K562 (cell line): ENCODE measurements at regions not wholly inside any gene's neighbourhood (a gene's known extent, or its start where the extent isn't known, plus 50 kb on each side); places are given as distances from the start of the nearest gene placed in this dataset.

Experiments used
- ATAC-seq: fragments of 200-7000 bp; cut with Tn5 transposase; 3 replicates; pipeline ENCODE4 v1.9.1; 2020; ENCODE audit warnings: moderate library complexity
- BruUV-seq: library from RNA; stranded (reverse); fragments of 400-500 nt; replicated peaks from 2 replicates; lab custom pipeline; 2021; lab: Mats Ljungman, UMichigan
- CTCF ChIA-PET: fragments of 300-600 bp; formaldehyde crosslinking; extraction: SDS; loops from one replicate; lab custom pipeline; 2021; ENCODE audit warnings: low intra/inter-chr PET ratio; lab: Yijun Ruan, JAX
- POLR2A ChIA-PET: fragments of 300-600, 350-650 bp; sonication (Branson Sonifier 250); formaldehyde crosslinking; extraction: SDS; loops from one replicate; lab custom pipeline; 2021; ENCODE audit warnings: antibody characterized with exemption, inconsistent platforms; lab: Yijun Ruan, JAX
- DNase-seq, 4 experiments: peaks; one replicate each; pipeline versions ENCODE4 v3.0.0 to v3.0.0-alpha.2; 2011 to 2018; ENCODE audit warnings: low spot score in 3 of 4, mixed read lengths in 3 of 4; ENCODE audit errors: extremely low read depth in 1 of 4
- FAIRE-seq: peaks from 2 replicates; lab custom pipeline; 2011; peaks lifted over from hg19 to GRCh38; lab: Jason Lieb, UNC
- H2AFZ ChIP-seq: 2 replicates; pipeline ENCODE4 v1.6.0; 2011; ENCODE audit warnings: low read depth, low read length, control low read depth, inconsistent platforms
- H3K27ac ChIP-seq: fragments of 200-600 bp; 3 replicates; pipeline ENCODE4 v1.8.0; 2011; ENCODE audit warnings: low read depth, mild to moderate bottlenecking, control low read depth, inconsistent platforms, low read length, moderate library complexity, mixed read lengths; ENCODE audit errors: extremely low read depth
- H3K27me3 ChIP-seq, 2 experiments: fragments of 300-600 bp in 1 of 2; 2 replicates in 1 of 2; 3 replicates in 1 of 2; pipeline versions ENCODE4 v1.6.0 to v1.8.0; 2011; ENCODE audit warnings: inconsistent platforms in 2 of 2, low read length in 2 of 2, mild to moderate bottlenecking in 1 of 2, mixed read lengths in 1 of 2, moderate library complexity in 1 of 2; ENCODE audit not compliant: control insufficient read depth in 2 of 2, insufficient read depth in 2 of 2
- H3K36me3 ChIP-seq: fragments of 300-600 bp; 3 replicates; pipeline ENCODE4 v1.8.0; 2011; ENCODE audit warnings: mild to moderate bottlenecking, low read length, inconsistent platforms; ENCODE audit not compliant: control insufficient read depth, insufficient read depth
- H3K4me1 ChIP-seq, 2 experiments: fragments of 200-600 bp in 1 of 2; replicated peaks in 1 of 2; 2 replicates in 1 of 2; 3 replicates in 1 of 2; pipeline versions ENCODE4 v1.5.1 to v1.8.0; 2011; ENCODE audit warnings: inconsistent platforms in 2 of 2, low read length in 2 of 2, mild to moderate bottlenecking in 1 of 2, mixed read lengths in 1 of 2, moderate library complexity in 1 of 2; ENCODE audit not compliant: control insufficient read depth in 2 of 2, insufficient read depth in 2 of 2
- H3K4me2 ChIP-seq: 2 replicates; pipeline ENCODE4 v1.6.1; 2011; ENCODE audit warnings: low read length, control low read depth, inconsistent platforms, mixed read lengths; ENCODE audit not compliant: insufficient read depth
- H3K4me3 ChIP-seq: fragments of 200-600 bp; sonication (generic), shearing (Covaris generic); 2 replicates; pipeline ENCODE4 v1.5.1; 2016; ENCODE audit warnings: control low read depth, inconsistent platforms
- H3K79me2 ChIP-seq: fragments of 200-600 bp; 3 replicates; pipeline ENCODE4 v1.8.0; 2011; ENCODE audit warnings: low read length, inconsistent platforms; ENCODE audit not compliant: control insufficient read depth, insufficient read depth
- H3K9ac ChIP-seq, 2 experiments: 2 replicates each; pipeline versions ENCODE4 v1.6.0 to v1.6.1; 2011; ENCODE audit warnings: low read depth in 2 of 2, low read length in 2 of 2, control low read depth in 1 of 2, inconsistent platforms in 1 of 2, mild to moderate bottlenecking in 1 of 2, mixed read lengths in 1 of 2; ENCODE audit not compliant: insufficient read depth in 1 of 2
- H3K9me1 ChIP-seq: one replicate; pipeline ENCODE4 v1.6.0; 2011; ENCODE audit warnings: inconsistent platforms, mild to moderate bottlenecking, low read length, moderate library complexity; ENCODE audit not compliant: control insufficient read depth, insufficient read depth
- H3K9me3 ChIP-seq: replicated peaks from 2 replicates; pipeline ENCODE4 v1.5.1; 2011; ENCODE audit warnings: low read depth, low read length, inconsistent platforms; ENCODE audit not compliant: control insufficient read depth, insufficient read depth
- H4K20me1 ChIP-seq: replicated peaks from 2 replicates; pipeline ENCODE4 v1.6.1; 2011; ENCODE audit warnings: low read length, inconsistent platforms, mixed read lengths; ENCODE audit not compliant: control insufficient read depth, insufficient read depth
- CHD7 ChIP-seq: fragments of 200-600 bp; sonication (generic); IDR thresholded peaks from one replicate; pipeline ENCODE4 v1.6.1; 2012; ENCODE audit warnings: mild to moderate bottlenecking, low read depth, low read length, inconsistent platforms
- KAT2B ChIP-seq: IDR thresholded peaks from one replicate; pipeline ENCODE4 v1.6.1; 2012; ENCODE audit warnings: low read depth, mild to moderate bottlenecking, control low read depth, inconsistent platforms, low read length, moderate library complexity
- YY1 ChIP-seq, 3 experiments: IDR thresholded peaks; 2 replicates each; pipeline ENCODE4 v1.6.1; 2011; ENCODE audit warnings: low read length in 2 of 3, mild to moderate bottlenecking in 2 of 3, moderate library complexity in 2 of 3, borderline replicate concordance in 1 of 3, control low read depth in 1 of 3, low read depth in 1 of 3; ENCODE audit not compliant: insufficient read depth in 3 of 3, insufficient replicate concordance in 2 of 3, control insufficient read depth in 1 of 3, insufficient read length in 1 of 3; ENCODE audit errors: extremely low read depth in 1 of 3
- ZNF511 ChIP-seq: sonication (generic); formaldehyde crosslinking; IDR thresholded peaks from 2 replicates; pipeline ENCODE4 v1.8.0; 2022; ENCODE audit warnings: mild to moderate bottlenecking, missing genetic modification reagents
- ZNF512 ChIP-seq: IDR thresholded peaks from 2 replicates; pipeline ENCODE4 v1.6.1; 2016; ENCODE audit warnings: missing genetic modification characterization, missing compliant biosample characterization
- ZNF699 ChIP-seq: fragments of 250-450 bp; sonication (Bioruptor Pico); IDR thresholded peaks from 2 replicates; pipeline ENCODE4 v1.8.0; 2021; ENCODE audit warnings: mild to moderate bottlenecking, moderate library complexity; ENCODE audit not compliant: insufficient replicate concordance
- WGBS: fragments of 100-300 bp; shearing (Covaris generic); methylation state at CpG from one replicate; pipeline ENCODE4 v1.1.6; 2016; ENCODE audit warnings: low coverage, mixed read lengths; ENCODE audit not compliant: insufficient coverage; ENCODE audit errors: missing lambda C conversion rate; 5-methylcytosine and 5-hydroxymethylcytosine counted together
- in situ Hi-C: fragments of 300-500 bp; cut with MboI; formaldehyde crosslinking; loops from 4 replicates; pipeline ENCODE4 v1.15.0; 2018; ENCODE audit warnings: inconsistent platforms, mixed read lengths
- intact Hi-C: fragments of 100-400 bp; cut with micrococcal nuclease; formaldehyde crosslinking; loops from 2 replicates; pipeline ENCODE4 v1.14.2; 2022

- TF ChIP-seq ZNF512 (tag), result no peak
- no peak for TF ChIP-seq ZNF699 (CRISPR knock-in tag)
- no peak for TF ChIP-seq KAT2B
- no peak for TF ChIP-seq YY1 (IDR thresholded peaks at IDR 0.05; ENCODE audit: borderline replicate concordance in 1 of 3, control insufficient read depth in 1 of 3, extremely low read depth in 1 of 3, insufficient read depth in 3 of 3, insufficient read length in 1 of 3, insufficient replicate concordance in 2 of 3, low read depth in 1 of 3, low read length in 2 of 3)
These were observed 156.6 kb upstream of the SLC24A5 start (continued) for GRCh38 chr15:47964229-47964628.

GRCh38 chr15:47965297-47965696 lies 155.5 kb upstream of the SLC24A5 start:
- 0 out of 2 replicates have a peak, but pooled peaks cover 1% of the 10 kb centered on the region for H3K9me3 ChIP-seq
- no peaks in the 10 kb centered on the region for H3K27me3 ChIP-seq
- ATAC-seq, result no peak
- no peak overlapping the region for H3K9ac ChIP-seq
- 0% methylated on average over 4 of the region's 4 CpGs for WGBS
- in situ Hi-C loops, result no loop called here
- no TSS peak for BruUV-seq
- POLR2A ChIA-PET, result no interaction called here
- intact Hi-C loops, result no loop called here
- no peak for FAIRE-seq
- no peaks in the 10 kb centered on the region for H3K36me3 ChIP-seq
- H2AFZ ChIP-seq, result no peak overlapping the region
- no peaks in the 10 kb centered on the region for H3K79me2 ChIP-seq
- no peak overlapping the region for H3K4me2 ChIP-seq
- CTCF ChIA-PET, result interaction anchor here (0.6 kb wide), 1 partner anchor 673 kb away, joined by 7 read pairs; no protein-coding TSS in a partner anchor
- H3K9me1 ChIP-seq, result no peaks in the 10 kb centered on the region
- DNase-seq, result no peak
- H3K4me1 ChIP-seq, result no peaks in the 10 kb centered on the region
- H3K4me3 ChIP-seq, result no peak overlapping the region
- H3K27ac ChIP-seq, result no peak overlapping the region
- no peaks in the 10 kb centered on the region for H4K20me1 ChIP-seq
- no peak for TF ChIP-seq CHD7
- no peak for TF ChIP-seq ZNF511 (CRISPR knock-in tag)
